ENCODE measurements at regions not wholly inside any gene's neighbourhood (a gene's known extent, or its start where the extent isn't known, plus 50 kb on each side); places are given as distances from the start of the nearest gene placed in this dataset.

- no peak overlapping the region for H2AFZ ChIP-seq (ENCODE audit: low read depth, low read length)
Measured at GRCh38 chr3:70640481-70640880, 328.0 kb upstream of the MDFIC2 start.

GRCh38 chr3:70635301-70635700 lies 322.9 kb upstream of the MDFIC2 start:
- H4K20me1 ChIP-seq (ENCODE audit: insufficient read depth), result no peaks in the 10 kb centered on the region
- no peaks in the 10 kb centered on the region for H3K36me3 ChIP-seq (ENCODE audit: insufficient read depth, low read length)
- no peaks in the 10 kb centered on the region for H3K27me3 ChIP-seq (ENCODE audit: insufficient read depth, low read depth, low read length)
- no peak for TF ChIP-seq CTCF (IDR thresholded peaks at IDR 0.05; ENCODE audit: poor library complexity, severe bottlenecking)
- TF ChIP-seq EP300 (conservative IDR thresholded peaks at IDR 0.05; ENCODE audit: poor library complexity, severe bottlenecking), result no peak
- no peak for TF ChIP-seq EZH2 (IDR thresholded peaks at IDR 0.05; ENCODE audit: borderline replicate concordance, insufficient read depth, low read length, poor library complexity, severe bottlenecking)
- no peak for TF ChIP-seq POLR2AphosphoS5 (IDR thresholded peaks at IDR 0.05)
- TF ChIP-seq SMC3 (conservative IDR thresholded peaks at IDR 0.05; ENCODE audit: poor library complexity), result no peak
- no peak for TF ChIP-seq MXI1 (conservative IDR thresholded peaks at IDR 0.05; ENCODE audit: poor library complexity, severe bottlenecking)
- TF ChIP-seq REST (IDR thresholded peaks at IDR 0.05; ENCODE audit: borderline replicate concordance), result no peak
- no peak for TF ChIP-seq TAF1 (IDR thresholded peaks at IDR 0.05; ENCODE audit: low read depth)
- TF ChIP-seq RAD21 (conservative IDR thresholded peaks at IDR 0.05), result no peak
- H3K79me2 ChIP-seq (replicated peaks; ENCODE audit: insufficient read depth, low read length), result no peaks in the 10 kb centered on the region
- no peak overlapping the region for H2AFZ ChIP-seq (ENCODE audit: low read depth, low read length)
- H3K9ac ChIP-seq (ENCODE audit: low read length), result no peak overlapping the region
- no peak overlapping the region for H3K4me3 ChIP-seq (ENCODE audit: low read length)
- no peaks in the 10 kb centered on the region for H3K9me2 ChIP-seq (ENCODE audit: insufficient read depth, low read length)
- H3K27ac ChIP-seq (ENCODE audit: low read length), result no peak overlapping the region
- H3F3A ChIP-seq (ENCODE audit: insufficient read depth, low read length, poor library complexity, severe bottlenecking), result no peaks in the 10 kb centered on the region
- no peak overlapping the region for H3K4me2 ChIP-seq (ENCODE audit: low read length)
- no peaks in the 10 kb centered on the region for H3K9me3 ChIP-seq (ENCODE audit: low read length)

More at GRCh38 chr3:70640481-70640880, 328.0 kb upstream of the MDFIC2 start:
- Histone ChIP-seq H3K36me3 (ENCODE audit: insufficient read depth, low read length) (no peaks in the 10 kb centered on the region), H3F3A (ENCODE audit: insufficient read depth, low read length, poor library complexity, severe bottlenecking) (no peaks in the 10 kb centered on the region), H3K9me2 (ENCODE audit: insufficient read depth, low read length) (no peaks in the 10 kb centered on the region), H3K27me3 (ENCODE audit: insufficient read depth, low read depth, low read length) (no peaks in the 10 kb centered on the region), H4K20me1 (ENCODE audit: insufficient read depth) (no peaks in the 10 kb centered on the region), H3K79me2 (replicated peaks; ENCODE audit: insufficient read depth, low read length) (no peaks in the 10 kb centered on the region), H3K4me2 (ENCODE audit: low read length) (no peak overlapping the region), H3K9me3 (ENCODE audit: low read length) (no peaks in the 10 kb centered on the region), H3K4me3 (ENCODE audit: low read length) (no peak overlapping the region), H3K9ac (ENCODE audit: low read length) (no peak overlapping the region), H3K27ac (ENCODE audit: low read length) (no peak overlapping the region)
- no peak for TF ChIP-seq CTCF (IDR thresholded peaks at IDR 0.05; ENCODE audit: poor library complexity, severe bottlenecking)
- TF ChIP-seq SMC3 (conservative IDR thresholded peaks at IDR 0.05; ENCODE audit: poor library complexity), result no peak
- TF ChIP-seq POLR2AphosphoS5 (IDR thresholded peaks at IDR 0.05), result no peak
- TF ChIP-seq EP300 (conservative IDR thresholded peaks at IDR 0.05; ENCODE audit: poor library complexity, severe bottlenecking), result no peak

All from neural cell (in vitro differentiated cells).